ENCODE measurements at regions not wholly inside any gene's neighbourhood (a gene's known extent, or its start where the extent isn't known, plus 50 kb on each side); places are given as distances from the start of the nearest gene placed in this dataset.

DNA sequence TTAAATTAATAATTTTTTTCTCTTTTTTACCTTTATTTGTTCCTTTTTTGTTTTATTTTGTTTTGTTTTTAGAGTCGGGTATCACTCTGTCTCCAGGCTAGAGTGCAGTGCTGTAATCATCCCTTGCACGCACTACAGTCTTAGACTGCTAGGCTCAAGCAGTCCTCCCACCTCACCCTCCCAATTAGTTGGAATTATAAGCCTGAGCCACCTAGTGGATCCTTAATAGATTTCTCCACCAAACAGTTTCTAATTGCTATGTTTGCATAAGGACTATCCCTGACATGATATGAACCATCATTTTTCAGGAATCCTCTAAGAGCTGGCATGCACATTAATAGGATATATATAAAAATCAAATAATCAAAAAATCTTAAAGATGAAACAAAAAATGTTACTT lies 993.2 kb downstream of the OTOL1 start:
- TF ChIP-seq ZBTB43 (CRISPR knock-in tag; IDR thresholded peaks at IDR 0.05) (no peak), CTCF (IDR thresholded peaks at IDR 0.05) (no peak), AFF4 (CRISPR knock-in tag; IDR thresholded peaks at IDR 0.05; ENCODE audit: borderline replicate concordance) (no peak), E2F4 (CRISPR knock-in tag; IDR thresholded peaks at IDR 0.05; ENCODE audit: borderline replicate concordance, low read depth) (no peak)

All from WTC11 (cell line).